KMS-11 (cell line): ENCODE measurements at regions not wholly inside any gene's neighbourhood (a gene's known extent, or its start where the extent isn't known, plus 50 kb on each side); places are given as distances from the start of the nearest gene placed in this dataset.
A peak's percentile ranks its signal among the peaks of the same experiment; 100 is the strongest.

ENCODE experiments used
- H2AFZ ChIP-seq: fragments of 200-600 bp; sonication (generic); 2 replicates; pipeline ENCODE4 v1.6.1; 2016; ENCODE audit warnings: antibody characterized with exemption, mixed run types, low read depth
- H3K27ac ChIP-seq: fragments of 200-600 bp; sonication (generic); 2 replicates; pipeline ENCODE4 v1.6.1; 2016; ENCODE audit warnings: mild to moderate bottlenecking, mixed run types
- H3K27me3 ChIP-seq: fragments of 200-600 bp; sonication (generic); 2 replicates; pipeline ENCODE4 v1.6.1; 2017; ENCODE audit warnings: mild to moderate bottlenecking, low read depth, mixed run types, moderate library complexity; ENCODE audit not compliant: insufficient read depth
- H3K36me3 ChIP-seq: fragments of 200-600 bp; sonication (generic); 2 replicates; pipeline ENCODE4 v1.6.1; 2017; ENCODE audit warnings: mild to moderate bottlenecking, mixed run types; ENCODE audit not compliant: insufficient read depth
- H3K4me1 ChIP-seq: fragments of 200-600 bp; sonication (generic); 2 replicates; pipeline ENCODE4 v1.6.1; 2016; ENCODE audit warnings: mild to moderate bottlenecking, low read depth, mixed run types; ENCODE audit not compliant: poor library complexity, severe bottlenecking
- H3K4me2 ChIP-seq: fragments of 200-600 bp; sonication (generic); 2 replicates; pipeline ENCODE4 v1.7.0; 2016; ENCODE audit warnings: mild to moderate bottlenecking, mixed run types
- H3K4me3 ChIP-seq: fragments of 200-600 bp; sonication (generic); IDR thresholded peaks from 2 replicates; pipeline ENCODE4 v1.6.1; 2017; ENCODE audit warnings: low read depth, low read length, mixed read lengths; ENCODE audit not compliant: insufficient read depth
- H3K79me2 ChIP-seq: fragments of 200-600 bp; sonication (generic); 2 replicates; pipeline ENCODE4 v1.6.1; 2016; ENCODE audit warnings: low read depth, mixed run types; ENCODE audit not compliant: insufficient read depth
- H3K9ac ChIP-seq: fragments of 200-600 bp; sonication (generic); 2 replicates; pipeline ENCODE4 v1.6.1; 2016; ENCODE audit warnings: mild to moderate bottlenecking, mixed run types
- H4K20me1 ChIP-seq: fragments of 200-600 bp; sonication (generic); 2 replicates; pipeline ENCODE4 v1.6.1; 2016; ENCODE audit warnings: mild to moderate bottlenecking, mixed run types; ENCODE audit not compliant: insufficient read depth
- CTCF ChIP-seq: fragments of 200-600 bp; sonication (generic); conservative IDR thresholded peaks from 2 replicates; pipeline ENCODE4 v1.6.1; 2017; ENCODE audit warnings: low read depth, mild to moderate bottlenecking, antibody characterized with exemption, low read length, moderate library complexity, mixed read lengths

GRCh38 chr2:88281302-88282217, 111.4 kb downstream of the THNSL2 start:
- Histone ChIP-seq H3K79me2 (no peaks in the 10 kb centered on the region), H3K27ac (no peak overlapping the region), H3K36me3 (no peaks in the 10 kb centered on the region), H2AFZ (no peak overlapping the region), H3K4me1 (no peaks in the 10 kb centered on the region), H3K9ac (no peak overlapping the region), H4K20me1 (no peaks in the 10 kb centered on the region), H3K27me3 (no peaks in the 10 kb centered on the region), H3K4me2 (no peak overlapping the region), H3K4me3 (no peak overlapping the region)
- TF ChIP-seq CTCF: no peak

- Histone ChIP-seq H3K27me3 (no peaks in the 10 kb centered on the region), H3K36me3 (no peaks in the 10 kb centered on the region), H3K4me1 (no peaks in the 10 kb centered on the region), H3K9ac (no peak overlapping the region), H4K20me1 (no peaks in the 10 kb centered on the region), H3K79me2 (no peaks in the 10 kb centered on the region), H3K4me2 (no peak overlapping the region), H2AFZ (no peak overlapping the region), H3K4me3 (no peak overlapping the region), H3K27ac (no peak overlapping the region)
- TF ChIP-seq CTCF: no peak
Observed at GRCh38 chr2:88269836-88270235, 99.7 kb downstream of the THNSL2 start.

DNA sequence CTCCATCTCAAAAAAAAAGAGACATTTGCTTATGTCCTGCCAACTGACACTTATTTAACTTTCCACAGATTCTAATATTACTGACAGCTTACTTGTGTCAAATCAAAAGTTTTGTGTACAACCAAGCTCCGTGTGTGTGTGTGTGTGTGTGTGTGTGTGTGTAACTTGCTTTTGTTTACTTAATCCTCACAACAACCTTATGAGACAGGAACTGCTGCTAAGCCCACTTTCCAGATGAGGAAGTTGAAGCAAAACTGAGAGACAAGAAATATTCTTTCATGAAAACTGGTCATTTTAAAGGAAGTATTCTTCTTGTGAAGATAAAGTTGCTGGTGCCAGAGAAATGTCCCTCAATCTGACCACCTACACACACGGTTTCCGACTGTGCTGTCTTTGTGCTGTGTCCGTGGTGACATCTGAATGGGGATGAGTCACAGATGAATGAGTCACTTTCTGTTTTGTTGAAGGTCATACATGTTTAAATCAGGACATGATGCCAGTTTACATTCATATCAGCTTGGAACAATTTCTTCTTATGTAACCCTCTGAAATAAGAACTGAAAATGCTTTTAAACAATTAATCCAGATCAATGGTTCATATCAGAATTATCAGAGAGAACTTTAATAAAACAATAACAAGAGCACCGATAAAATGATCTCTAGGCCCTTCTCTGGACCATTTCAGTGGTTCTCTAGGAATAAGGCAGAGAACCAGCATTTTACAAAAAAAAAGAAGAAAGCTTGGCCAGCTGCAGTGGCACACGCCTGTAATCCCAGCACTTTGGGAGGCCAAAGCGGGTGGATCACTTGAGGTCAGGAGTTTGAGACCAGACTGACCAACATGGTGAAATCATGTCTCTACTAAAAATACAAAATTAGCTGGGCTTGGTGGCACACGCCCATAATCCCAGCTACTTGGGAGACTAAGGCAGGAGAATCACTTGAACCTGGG, 95.5 kb downstream of the THNSL2 start:
- peak overlapping the region; percentile 23; the same call in 1 of the 2 replicates for H2AFZ ChIP-seq
- H3K4me1 ChIP-seq: no peaks in the 10 kb centered on the region
- H3K9ac ChIP-seq: no peak overlapping the region
- no peak overlapping the region for H3K27ac ChIP-seq
- H3K79me2 ChIP-seq: no peaks in the 10 kb centered on the region
- no peak overlapping the region; the same call in 1 of the 2 replicates for H3K4me2 ChIP-seq
- H3K36me3 ChIP-seq: no peaks in the 10 kb centered on the region
- no peaks in the 10 kb centered on the region for H3K27me3 ChIP-seq
- H3K4me3 ChIP-seq: no peak overlapping the region
- TF ChIP-seq CTCF: no peak
- no peaks in the 10 kb centered on the region for H4K20me1 ChIP-seq

- no peak for TF ChIP-seq CTCF
- Histone ChIP-seq H3K4me3 (no peak overlapping the region), H3K79me2 (no peaks in the 10 kb centered on the region), H3K4me2 (no peak overlapping the region), H3K9ac (no peak overlapping the region), H3K27ac (no peak overlapping the region), H2AFZ (no peak overlapping the region), H3K27me3 (no peaks in the 10 kb centered on the region), H3K36me3 (no peaks in the 10 kb centered on the region), H4K20me1 (no peaks in the 10 kb centered on the region), H3K4me1 (no peaks in the 10 kb centered on the region)
Observed at GRCh38 chr2:88263861-88264260, 93.7 kb downstream of the THNSL2 start.
